Glutamatergic neuron (in vitro differentiated cells): ENCODE measurements at regions not wholly inside any gene's neighbourhood (a gene's known extent, or its start where the extent isn't known, plus 50 kb on each side); places are given as distances from the start of the nearest gene placed in this dataset.

Source experiments
- DNase-seq: peaks from one replicate; pipeline ENCODE4 v3.0.0; 2022
- H3K27ac Mint-ChIP-seq: one replicate; pipeline ENCODE4 v1.8.0; 2020; ENCODE audit warnings: mild to moderate bottlenecking, mixed read lengths, inconsistent platforms; ENCODE audit not compliant: unreplicated experiment
- H3K27me3 Mint-ChIP-seq: one replicate; pipeline ENCODE4 v1.8.0; 2020; ENCODE audit warnings: mild to moderate bottlenecking, moderate library complexity, mixed read lengths, inconsistent platforms; ENCODE audit not compliant: unreplicated experiment
- H3K36me3 Mint-ChIP-seq: one replicate; pipeline ENCODE4 v1.8.0; 2020; ENCODE audit warnings: mild to moderate bottlenecking, mixed read lengths, inconsistent platforms; ENCODE audit not compliant: unreplicated experiment
- H3K4me1 Mint-ChIP-seq: one replicate; pipeline ENCODE4 v1.8.0; 2020; ENCODE audit warnings: mild to moderate bottlenecking, low read depth, mixed read lengths, inconsistent platforms; ENCODE audit not compliant: unreplicated experiment
- H3K4me3 Mint-ChIP-seq: one replicate; pipeline ENCODE4 v1.8.0; 2020; ENCODE audit warnings: mild to moderate bottlenecking, mixed read lengths, inconsistent platforms; ENCODE audit not compliant: unreplicated experiment
- H3K9me3 Mint-ChIP-seq: one replicate; pipeline ENCODE4 v1.8.0; 2020; ENCODE audit warnings: mild to moderate bottlenecking, moderate library complexity, mixed read lengths, inconsistent platforms; ENCODE audit not compliant: unreplicated experiment
- CTCF ChIP-seq: fragments of 200-600 bp; sonication (generic); IDR thresholded peaks from one replicate; pipeline ENCODE4 v1.5.0; 2021; ENCODE audit not compliant: partially characterized antibody, unreplicated experiment

DNA sequence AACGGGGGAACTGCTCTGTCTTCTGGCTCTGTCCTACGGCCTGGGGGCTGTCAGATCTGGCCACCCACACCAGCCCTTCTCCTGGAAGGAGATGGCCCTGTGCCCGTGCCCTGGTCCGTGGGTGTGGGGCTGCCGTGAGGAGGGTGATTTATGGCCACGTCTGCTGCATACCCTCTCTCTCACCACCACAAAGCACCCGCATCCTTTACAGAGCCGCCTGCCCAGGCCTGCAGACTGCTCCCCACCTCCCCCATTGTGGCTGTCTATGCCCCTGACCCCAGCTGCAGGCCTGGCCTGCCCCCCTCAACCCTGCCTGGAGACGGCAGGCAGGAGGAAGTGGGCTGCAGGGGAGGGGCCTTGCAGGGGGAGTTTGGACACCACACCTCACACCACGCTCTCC, 72.7 kb upstream of the GATA5 start:
- DNase-seq = no peak
- H3K4me1 Mint-ChIP-seq = peaks cover 3% of the 10 kb centered on the region
- H3K36me3 Mint-ChIP-seq = peaks cover 5% of the 10 kb centered on the region
- H3K27me3 Mint-ChIP-seq = peaks cover 9% of the 10 kb centered on the region
- no peak for TF ChIP-seq CTCF
- H3K27ac Mint-ChIP-seq = no peak overlapping the region
- no peak overlapping the region for H3K4me3 Mint-ChIP-seq
- no peaks in the 10 kb centered on the region for H3K9me3 Mint-ChIP-seq

DNA sequence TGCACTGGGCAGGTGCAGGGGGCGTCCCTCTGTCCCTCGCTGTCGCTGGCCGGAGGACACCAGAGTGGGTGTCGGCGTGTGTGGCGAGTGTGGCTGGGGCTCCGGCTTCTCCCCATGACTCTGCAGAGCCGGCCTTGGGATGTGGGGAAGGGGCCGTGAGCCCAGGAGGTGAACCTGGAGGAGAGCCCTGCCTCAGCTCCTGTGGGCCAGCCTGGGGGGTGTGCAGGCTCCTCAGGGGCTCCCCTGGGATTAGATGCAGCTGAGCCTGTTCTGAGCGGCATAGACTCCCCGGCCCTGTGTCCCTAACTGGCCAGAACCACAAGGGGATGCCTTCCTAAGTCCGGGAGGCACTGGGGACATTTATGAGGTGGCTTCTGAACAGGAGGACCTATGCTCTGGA, 73.2 kb upstream of the GATA5 start:
- Mint-ChIP-seq H3K36me3 (peaks cover 5% of the 10 kb centered on the region), H3K9me3 (no peaks in the 10 kb centered on the region), H3K4me1 (peaks cover 6% of the 10 kb centered on the region), H3K27ac (no peak overlapping the region), H3K4me3 (no peak overlapping the region), H3K27me3 (peaks cover 11% of the 10 kb centered on the region)
- no peak for TF ChIP-seq CTCF
- DNase-seq = no peak

DNA sequence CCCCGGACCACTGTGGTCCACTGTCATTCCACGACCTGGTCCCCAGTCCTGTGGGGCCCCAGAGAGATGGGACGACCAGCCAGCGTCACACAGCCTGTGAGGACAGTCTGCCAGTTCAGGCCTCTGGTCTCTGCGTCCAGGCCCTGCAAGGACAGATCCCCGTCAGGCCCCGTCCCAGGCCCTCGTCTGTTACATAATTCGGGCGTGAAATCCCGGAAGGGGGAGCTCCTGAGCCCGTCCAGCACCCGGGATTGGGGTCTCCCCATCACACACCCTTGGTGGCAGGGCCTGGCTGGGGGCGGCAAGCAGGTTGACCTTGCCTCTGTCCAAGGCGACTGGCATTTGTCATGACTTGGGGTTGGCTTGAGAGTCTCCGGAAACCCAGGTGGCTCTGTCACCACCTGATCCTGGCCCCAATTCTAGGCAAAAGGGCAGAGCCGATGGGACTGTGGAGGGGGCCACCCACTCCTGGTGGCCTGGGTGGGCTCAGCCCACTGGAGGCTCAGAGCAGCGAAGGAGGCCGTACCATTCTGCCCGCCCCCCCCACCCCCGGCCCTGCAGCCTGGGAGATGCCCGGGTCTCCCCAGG, 73.8 kb upstream of the GATA5 start:
- H3K27me3 Mint-ChIP-seq = peaks cover 11% of the 10 kb centered on the region
- H3K9me3 Mint-ChIP-seq = no peaks in the 10 kb centered on the region
- H3K36me3 Mint-ChIP-seq = peaks cover under 1% of the 10 kb centered on the region
- no peak overlapping the region for H3K4me3 Mint-ChIP-seq
- no peak for TF ChIP-seq CTCF
- H3K27ac Mint-ChIP-seq = no peak overlapping the region
- H3K4me1 Mint-ChIP-seq = peaks cover 7% of the 10 kb centered on the region
- no peak for DNase-seq

DNA sequence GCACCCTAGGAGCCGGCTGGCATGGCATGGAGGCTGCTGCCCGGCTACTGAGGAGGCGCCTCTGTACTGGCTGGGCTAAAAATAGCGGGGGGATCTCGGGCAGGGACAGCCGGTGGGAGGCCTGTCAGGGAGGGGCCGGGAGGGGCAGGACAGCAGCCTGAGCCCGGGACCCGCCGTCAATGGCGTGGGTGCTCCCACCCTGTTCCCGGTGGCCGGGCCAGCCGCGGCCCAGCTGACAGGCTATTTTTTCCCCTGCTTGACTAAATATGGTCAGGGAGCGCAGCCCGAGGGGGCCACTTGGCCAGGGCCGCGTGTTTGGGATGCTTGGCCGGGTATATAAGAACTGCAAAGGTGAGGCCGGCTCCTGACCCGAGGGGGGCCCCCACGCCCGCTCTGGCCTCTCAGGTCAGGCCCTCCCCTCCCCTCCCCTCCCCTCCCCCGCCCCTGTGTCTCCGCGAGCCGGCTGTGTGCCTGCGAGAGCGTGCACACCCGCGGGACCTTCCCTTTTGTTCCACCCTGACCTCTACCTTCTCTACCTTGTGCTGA, 74.4 kb upstream of the GATA5 start:
- no peak overlapping the region for H3K27ac Mint-ChIP-seq
- H3K27me3 Mint-ChIP-seq = peaks cover 11% of the 10 kb centered on the region
- peaks cover 7% of the 10 kb centered on the region for H3K4me1 Mint-ChIP-seq
- TF ChIP-seq CTCF = no peak
- H3K4me3 Mint-ChIP-seq = peak overlapping the region; percentile 81
- no peaks in the 10 kb centered on the region for H3K9me3 Mint-ChIP-seq
- no peaks in the 10 kb centered on the region for H3K36me3 Mint-ChIP-seq
- no peak for DNase-seq

DNA sequence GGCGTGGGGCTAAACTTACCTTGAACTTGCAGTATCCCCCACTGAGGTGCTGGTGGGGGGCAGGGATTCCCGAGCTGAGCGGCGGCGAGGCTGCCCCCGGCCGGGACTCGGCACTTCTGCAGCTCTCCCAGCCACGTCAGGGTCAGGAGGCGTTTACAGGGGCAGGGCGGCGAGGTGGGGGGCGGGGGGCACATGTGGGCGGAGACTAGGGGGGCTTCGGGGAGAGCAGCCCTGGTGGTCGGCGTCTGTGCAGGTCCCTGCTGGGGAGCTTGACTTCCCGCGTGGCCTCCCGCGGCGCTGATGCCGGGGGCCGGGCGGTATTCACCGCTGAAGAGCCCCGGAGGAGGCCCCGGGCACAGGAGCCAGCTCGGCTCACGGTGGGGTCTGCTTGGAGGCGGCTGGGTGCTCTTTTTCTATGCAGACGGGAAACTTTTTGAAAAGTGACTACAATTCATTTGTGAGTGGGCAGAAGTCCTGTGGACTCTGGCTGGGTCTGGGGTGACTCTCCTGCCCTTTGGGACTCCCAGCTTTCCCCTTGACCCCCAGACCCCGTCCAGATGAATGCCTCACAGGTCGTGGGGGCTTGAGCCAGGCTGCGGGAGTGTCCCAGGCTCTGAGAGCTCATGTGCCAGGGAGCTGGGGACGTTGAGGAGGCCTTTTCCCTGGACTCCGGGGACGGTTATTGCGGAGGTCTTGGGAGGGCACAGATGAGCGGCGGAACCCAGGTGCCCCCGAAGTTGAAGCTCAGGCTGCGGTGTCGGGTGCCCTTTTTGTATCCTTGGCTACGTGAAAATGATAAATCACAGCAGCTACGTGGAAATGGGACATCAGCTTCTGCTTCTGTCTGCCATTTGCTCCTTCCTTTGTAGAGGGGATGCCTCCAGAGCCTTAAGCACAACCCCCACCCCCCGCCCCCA, 75.9 kb upstream of the GATA5 start:
- no peak for DNase-seq
- no peak for TF ChIP-seq CTCF
- Mint-ChIP-seq H3K36me3 (no peaks in the 10 kb centered on the region), H3K4me1 (peaks cover 10% of the 10 kb centered on the region), H3K27ac (no peak overlapping the region), H3K9me3 (no peaks in the 10 kb centered on the region), H3K27me3 (peaks cover 10% of the 10 kb centered on the region), H3K4me3 (peak overlapping the region; percentile 68)
